HUES48 (cell line): ENCODE measurements at regions not wholly inside any gene's neighbourhood (a gene's known extent, or its start where the extent isn't known, plus 50 kb on each side); places are given as distances from the start of the nearest gene placed in this dataset.

ENCODE experiments used
- H3K27ac ChIP-seq: one replicate; pipeline ENCODE4 v1.7.0; 2013; ENCODE audit warnings: low read depth, low read length, inconsistent platforms
- H3K27me3 ChIP-seq: 2 replicates; pipeline ENCODE4 v1.6.1; 2013; ENCODE audit warnings: mild to moderate bottlenecking, low read length; ENCODE audit not compliant: control insufficient read depth, insufficient read depth
- H3K36me3 ChIP-seq: 2 replicates; pipeline ENCODE4 v1.6.1; 2013; ENCODE audit warnings: low read length; ENCODE audit not compliant: control insufficient read depth, insufficient read depth
- H3K4me1 ChIP-seq: 2 replicates; pipeline ENCODE4 v1.6.1; 2013; ENCODE audit warnings: mild to moderate bottlenecking, low read length; ENCODE audit not compliant: control insufficient read depth, insufficient read depth
- H3K4me3 ChIP-seq: 2 replicates; pipeline ENCODE4 v1.5.1; 2013; ENCODE audit warnings: mild to moderate bottlenecking, low read depth, low read length
- H3K9ac ChIP-seq: 2 replicates; pipeline ENCODE4 v1.6.1; 2013; ENCODE audit warnings: mild to moderate bottlenecking, low read depth, low read length, moderate library complexity
- H3K9me3 ChIP-seq: 2 replicates; pipeline ENCODE4 v1.6.1; 2013; ENCODE audit warnings: low read length; ENCODE audit not compliant: control insufficient read depth, insufficient read depth

GRCh38 chr2:52918551-52918950 lies 849.1 kb upstream of the CHAC2 start:
- no peaks in the 10 kb centered on the region for H3K9me3 ChIP-seq
- no peaks in the 10 kb centered on the region for H3K27me3 ChIP-seq
- no peak overlapping the region for H3K27ac ChIP-seq
- H3K4me1 ChIP-seq: no peaks in the 10 kb centered on the region
- H3K4me3 ChIP-seq: no peak overlapping the region
- H3K36me3 ChIP-seq: no peaks in the 10 kb centered on the region
- no peak overlapping the region for H3K9ac ChIP-seq

DNA sequence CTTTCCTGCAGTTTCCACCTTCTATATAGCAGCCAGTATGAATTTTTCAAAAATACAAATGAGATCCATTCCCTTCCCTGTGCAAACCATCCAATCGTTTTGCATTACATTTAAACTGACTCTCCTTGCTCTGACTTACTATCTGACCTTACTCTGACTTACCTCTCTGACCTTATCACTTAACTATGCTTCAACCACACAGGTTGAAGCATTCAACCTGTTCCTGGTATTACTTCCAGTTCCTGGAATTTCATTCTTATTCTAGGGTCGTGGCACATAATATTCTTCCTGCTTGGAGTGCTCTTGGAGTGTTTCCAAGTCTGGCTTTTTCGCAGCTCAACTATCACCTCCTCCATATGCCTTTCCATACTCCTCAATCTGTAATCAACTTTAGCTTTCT lies 850.6 kb upstream of the CHAC2 start:
- Histone ChIP-seq H3K36me3 (no peaks in the 10 kb centered on the region), H3K4me3 (no peak overlapping the region), H3K27ac (no peak overlapping the region), H3K4me1 (no peaks in the 10 kb centered on the region), H3K9ac (no peak overlapping the region), H3K9me3 (no peaks in the 10 kb centered on the region), H3K27me3 (no peaks in the 10 kb centered on the region)

- Histone ChIP-seq H3K4me1 (no peaks in the 10 kb centered on the region), H3K9ac (no peak overlapping the region), H3K9me3 (peaks cover 22% of the 10 kb centered on the region), H3K36me3 (no peaks in the 10 kb centered on the region), H3K27ac (no peak overlapping the region), H3K4me3 (no peak overlapping the region), H3K27me3 (no peaks in the 10 kb centered on the region)
Measured at GRCh38 chr2:52904355-52904891, 863.2 kb upstream of the CHAC2 start.

DNA sequence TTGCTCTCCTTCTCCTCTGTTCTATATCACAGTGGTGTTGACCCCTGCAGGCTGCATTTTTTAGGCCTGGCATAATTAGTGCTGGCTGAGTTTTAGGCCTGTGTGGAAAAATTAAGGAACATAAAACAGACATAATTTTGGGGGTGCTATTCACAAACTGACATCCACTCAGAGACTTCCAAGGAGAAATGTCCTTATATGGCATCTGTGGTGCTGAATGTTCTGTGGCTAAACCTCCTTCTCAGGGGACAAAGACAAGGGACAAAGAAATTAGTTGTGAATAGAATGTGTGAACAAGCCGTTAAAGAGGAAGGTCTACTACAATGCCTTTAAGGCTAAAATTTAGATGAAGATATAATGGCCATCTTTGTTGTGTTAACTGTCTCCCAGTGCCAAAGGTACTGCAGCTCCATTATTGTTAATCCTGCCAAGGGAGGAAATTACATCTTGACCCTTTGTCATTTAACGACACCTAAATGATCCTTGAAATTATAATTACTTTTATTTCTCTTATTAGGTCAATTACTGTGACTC lies 870.0 kb upstream of the CHAC2 start:
- no peaks in the 10 kb centered on the region for H3K27me3 ChIP-seq
- H3K36me3 ChIP-seq: no peaks in the 10 kb centered on the region
- no peak overlapping the region for H3K9ac ChIP-seq
- H3K9me3 ChIP-seq: peaks cover 54% of the 10 kb centered on the region
- H3K4me3 ChIP-seq: no peak overlapping the region
- no peaks in the 10 kb centered on the region for H3K4me1 ChIP-seq
- H3K27ac ChIP-seq: peak overlapping the region; percentile 77

DNA sequence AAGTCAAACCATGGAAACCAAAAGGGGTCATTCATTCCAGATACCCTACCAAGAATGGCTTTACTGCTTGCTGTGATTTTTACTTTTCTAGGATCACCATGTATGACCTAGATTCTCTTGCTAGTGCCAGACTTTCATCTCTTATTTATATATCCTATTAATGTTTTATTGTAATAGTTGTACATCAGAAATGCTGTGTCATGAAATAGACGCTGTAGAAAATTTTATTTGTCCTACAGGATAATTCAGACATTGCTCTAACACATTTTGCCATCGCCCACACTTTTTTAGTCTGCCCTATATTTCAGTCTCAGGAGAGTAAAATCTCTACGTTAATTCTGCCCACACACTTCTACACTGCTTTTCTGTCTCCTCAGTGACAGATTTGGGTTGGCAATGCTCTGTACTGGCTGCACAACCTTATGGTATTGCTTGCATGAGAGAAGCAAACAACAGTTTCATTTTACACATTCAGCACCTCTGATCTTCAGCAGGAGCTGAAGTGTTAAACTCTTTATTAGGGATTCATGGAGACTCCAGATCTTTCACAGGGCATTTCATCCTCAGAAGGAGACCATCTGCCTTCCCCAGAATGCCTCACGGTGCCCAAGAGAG lies 871.8 kb upstream of the CHAC2 start:
- no peaks in the 10 kb centered on the region for H3K27me3 ChIP-seq
- no peak overlapping the region for H3K4me3 ChIP-seq
- H3K9me3 ChIP-seq: peaks cover 49% of the 10 kb centered on the region
- H3K9ac ChIP-seq: no peak overlapping the region
- no peaks in the 10 kb centered on the region for H3K36me3 ChIP-seq
- no peaks in the 10 kb centered on the region for H3K4me1 ChIP-seq
- no peak overlapping the region for H3K27ac ChIP-seq

DNA sequence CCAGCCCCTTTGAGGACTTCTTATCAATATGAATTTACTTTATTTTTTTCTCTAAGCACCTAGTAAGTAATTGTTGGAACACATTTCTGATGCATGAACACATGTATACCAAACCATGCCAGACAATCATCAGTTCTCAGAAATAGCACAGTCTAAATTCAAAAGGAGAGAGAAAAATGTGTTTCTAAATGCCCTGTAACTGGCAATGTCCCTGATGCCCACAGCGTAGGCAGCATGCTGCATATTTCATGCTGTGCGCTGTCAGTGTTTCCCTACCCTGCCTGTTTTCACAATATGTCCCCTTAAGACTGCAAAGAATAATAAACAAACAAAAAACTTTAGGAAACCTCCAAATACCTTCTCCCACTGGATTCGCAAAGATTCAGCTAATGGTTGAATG lies 881.0 kb upstream of the CHAC2 start:
- no peaks in the 10 kb centered on the region for H3K36me3 ChIP-seq
- no peak overlapping the region for H3K27ac ChIP-seq
- peaks cover 4% of the 10 kb centered on the region; the same call in 1 of the 2 replicates for H3K4me1 ChIP-seq
- no peaks in the 10 kb centered on the region for H3K9me3 ChIP-seq
- no peaks in the 10 kb centered on the region for H3K27me3 ChIP-seq
- no peak overlapping the region for H3K4me3 ChIP-seq
- no peak overlapping the region for H3K9ac ChIP-seq

DNA sequence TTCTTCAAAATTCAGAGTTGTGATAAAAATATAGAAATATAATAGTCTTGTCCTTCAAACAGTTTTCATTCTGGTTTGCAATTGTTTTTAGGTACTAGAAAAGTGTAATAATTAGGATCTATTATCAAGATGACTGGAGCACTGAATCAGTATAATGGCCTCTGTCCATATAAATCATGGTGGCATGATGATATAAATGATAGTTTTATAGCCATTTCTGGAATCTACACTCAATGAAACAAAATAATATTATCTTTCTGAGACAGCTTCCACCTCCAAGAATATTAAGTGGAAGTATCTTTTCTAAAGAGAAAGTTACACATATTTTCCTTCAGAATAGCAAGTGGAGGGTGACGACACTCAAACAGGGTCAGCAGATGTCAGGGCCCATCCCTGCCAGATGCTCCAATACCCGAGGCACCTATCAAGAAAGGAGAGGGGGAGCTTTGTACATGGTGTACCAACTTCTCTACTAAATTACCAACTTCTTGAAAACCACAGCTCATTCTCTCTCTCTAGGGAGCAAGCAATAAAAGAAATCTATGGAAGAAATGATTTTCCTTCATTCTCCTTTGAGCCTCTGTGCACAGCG lies 882.7 kb upstream of the CHAC2 start:
- H3K4me1 ChIP-seq: peaks cover 4% of the 10 kb centered on the region; the same call in 1 of the 2 replicates
- H3K9me3 ChIP-seq: no peaks in the 10 kb centered on the region
- H3K9ac ChIP-seq: no peak overlapping the region
- H3K27me3 ChIP-seq: no peaks in the 10 kb centered on the region
- H3K4me3 ChIP-seq: no peak overlapping the region
- no peak overlapping the region for H3K27ac ChIP-seq
- no peaks in the 10 kb centered on the region for H3K36me3 ChIP-seq

DNA sequence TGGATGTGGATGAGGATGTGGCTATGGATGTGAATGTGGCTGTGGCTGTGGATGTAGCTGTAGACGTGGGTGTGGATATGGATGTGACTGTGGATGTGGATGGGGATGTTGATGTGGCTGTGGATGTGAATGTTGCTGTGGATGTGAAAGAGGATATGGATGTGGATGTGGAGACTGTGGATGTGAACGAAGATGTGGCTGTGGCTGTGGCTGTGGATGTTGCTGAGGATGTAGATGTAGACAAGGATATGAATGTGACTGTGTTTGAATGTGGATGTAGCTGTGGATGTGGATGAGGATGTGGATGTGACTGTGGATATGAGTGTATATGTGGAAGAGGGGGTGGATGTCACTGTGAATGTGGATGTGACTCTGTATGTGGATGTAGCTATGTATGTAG lies 884.6 kb upstream of the CHAC2 start:
- H3K9me3 ChIP-seq: no peaks in the 10 kb centered on the region
- H3K4me3 ChIP-seq: no peak overlapping the region
- no peaks in the 10 kb centered on the region for H3K27me3 ChIP-seq
- peaks cover 4% of the 10 kb centered on the region; the same call in 1 of the 2 replicates for H3K4me1 ChIP-seq
- H3K27ac ChIP-seq: no peak overlapping the region
- no peak overlapping the region for H3K9ac ChIP-seq
- no peaks in the 10 kb centered on the region for H3K36me3 ChIP-seq

- Histone ChIP-seq H3K9me3 (no peaks in the 10 kb centered on the region), H3K27me3 (no peaks in the 10 kb centered on the region), H3K4me3 (no peak overlapping the region), H3K27ac (no peak overlapping the region), H3K36me3 (no peaks in the 10 kb centered on the region), H3K4me1 (peaks cover 4% of the 10 kb centered on the region; the same call in 1 of the 2 replicates), H3K9ac (no peak overlapping the region)
Measured at GRCh38 chr2:52881606-52882005, 886.0 kb upstream of the CHAC2 start.

- no peak overlapping the region for H3K9ac ChIP-seq
- no peak overlapping the region for H3K27ac ChIP-seq
- no peaks in the 10 kb centered on the region for H3K36me3 ChIP-seq
- H3K9me3 ChIP-seq: no peaks in the 10 kb centered on the region
- H3K4me3 ChIP-seq: no peak overlapping the region
- no peaks in the 10 kb centered on the region for H3K27me3 ChIP-seq
- peaks cover 4% of the 10 kb centered on the region; the same call in 1 of the 2 replicates for H3K4me1 ChIP-seq
Measured at GRCh38 chr2:52880872-52881271, 886.7 kb upstream of the CHAC2 start.

- Histone ChIP-seq H3K9me3 (no peaks in the 10 kb centered on the region), H3K4me1 (no peaks in the 10 kb centered on the region), H3K27me3 (no peaks in the 10 kb centered on the region), H3K27ac (no peak overlapping the region), H3K36me3 (no peaks in the 10 kb centered on the region), H3K4me3 (no peak overlapping the region), H3K9ac (no peak overlapping the region)
Measured at GRCh38 chr2:52879561-52879960, 888.0 kb upstream of the CHAC2 start.
